ENCODE measurements at regions not wholly inside any gene's neighbourhood (a gene's known extent, or its start where the extent isn't known, plus 50 kb on each side); places are given as distances from the start of the nearest gene placed in this dataset.

GRCh38 chr6:63140692-63141318 lies 70.5 kb upstream of the FKBP1C start:
- Histone ChIP-seq H3K4me3 (no peak overlapping the region), H3K4me1 (no peaks in the 10 kb centered on the region), H3K9me3 (peaks cover 0 to 47% (median 23%) of the 10 kb centered on the region in 8 donors), H3K27me3 (replicated peaks in 1 of 7) (no peaks in the 10 kb centered on the region), H3K36me3 (no peaks in the 10 kb centered on the region), H3K27ac (no peak overlapping the region)
- TF ChIP-seq CTCF (IDR thresholded peaks at IDR 0.05 in 8 of 11, conservative IDR thresholded peaks at IDR 0.05 in 3 of 11), result no peak
- no peak for TF ChIP-seq POLR2AphosphoS5 (IDR thresholded peaks at IDR 0.05)
- no peak for TF ChIP-seq POLR2A (IDR thresholded peaks at IDR 0.05)
- intact Hi-C loops (cut with DNase I; ENCODE audit: low total_unique reads), result no loop called here
- 77 to 95% (median 91%) methylated on average over 2 of the region's 2 CpGs for WGBS, 5 donors
- no peak for DNase-seq

GRCh38 chr6:63149730-63150129 lies 61.5 kb upstream of the FKBP1C start:
- peaks cover 0 to 4% (median 0%) of the 10 kb centered on the region in 8 donors for H3K9me3 ChIP-seq
- no peaks in the 10 kb centered on the region for H3K27me3 ChIP-seq (replicated peaks in 1 of 7)
- no peak overlapping the region for H3K27ac ChIP-seq
- H3K4me1 ChIP-seq, result no peaks in the 10 kb centered on the region
- TF ChIP-seq CTCF (IDR thresholded peaks at IDR 0.05 in 8 of 11, conservative IDR thresholded peaks at IDR 0.05 in 3 of 11), result no peak
- TF ChIP-seq POLR2A (IDR thresholded peaks at IDR 0.05), result no peak
- TF ChIP-seq POLR2AphosphoS5 (IDR thresholded peaks at IDR 0.05), result no peak
- DNase-seq, result no peak
- intact Hi-C loops (cut with DNase I; ENCODE audit: low total_unique reads), result no loop called here
- H3K36me3 ChIP-seq, result no peaks in the 10 kb centered on the region
- no peak overlapping the region for H3K4me3 ChIP-seq

GRCh38 chr6:63154535-63154934 lies 56.7 kb upstream of the FKBP1C start:
- intact Hi-C loops (cut with DNase I; ENCODE audit: low total_unique reads), result no loop called here
- Histone ChIP-seq H3K4me3 (no peak overlapping the region), H3K27ac (no peak overlapping the region), H3K36me3 (no peaks in the 10 kb centered on the region), H3K9me3 (no peaks in the 10 kb centered on the region), H3K4me1 (no peaks in the 10 kb centered on the region), H3K27me3 (replicated peaks in 1 of 7) (no peaks in the 10 kb centered on the region)
- TF ChIP-seq CTCF (IDR thresholded peaks at IDR 0.05 in 8 of 11, conservative IDR thresholded peaks at IDR 0.05 in 3 of 11) (no peak), POLR2A (IDR thresholded peaks at IDR 0.05) (no peak), POLR2AphosphoS5 (IDR thresholded peaks at IDR 0.05) (no peak)
- 84 to 94% (median 91%) methylated on average over 2 of the region's 2 CpGs for WGBS, 5 donors
- DNase-seq, result no peak
